Neural crest cell (in vitro differentiated cells): ENCODE measurements at regions not wholly inside any gene's neighbourhood (a gene's known extent, or its start where the extent isn't known, plus 50 kb on each side); places are given as distances from the start of the nearest gene placed in this dataset.

ENCODE experiments used
- DNase-seq: peaks from one replicate; pipeline ENCODE4 v3.0.0; 2021; ENCODE audit warnings: low read depth, mixed read lengths, low spot score
- H3K27ac Mint-ChIP-seq: one replicate; pipeline ENCODE4 v1.8.0; 2021; ENCODE audit warnings: mild to moderate bottlenecking, mixed read lengths; ENCODE audit not compliant: unreplicated experiment
- H3K27me3 Mint-ChIP-seq: 2 replicates; pipeline ENCODE4 v1.8.0; 2021; ENCODE audit warnings: low read depth, mild to moderate bottlenecking, mixed read lengths
- H3K36me3 Mint-ChIP-seq: 2 replicates; pipeline ENCODE4 v1.8.0; 2021; ENCODE audit warnings: low read depth, mild to moderate bottlenecking, mixed read lengths
- H3K4me1 Mint-ChIP-seq: 2 replicates; pipeline ENCODE4 v1.8.0; 2021; ENCODE audit warnings: mixed read lengths
- H3K4me3 Mint-ChIP-seq: one replicate; pipeline ENCODE4 v1.8.0; 2021; ENCODE audit warnings: mild to moderate bottlenecking, mixed read lengths
- H3K9me3 Mint-ChIP-seq: 2 replicates; pipeline ENCODE4 v1.8.0; 2021; ENCODE audit warnings: mixed read lengths
- TF ChIP-seq, protein P1 (sequence below): fragments of 200-600 bp; sonication (generic); conservative IDR thresholded peaks from 2 replicates; pipeline ENCODE4 v1.5.0; 2021; ENCODE audit warnings: antibody characterized with exemption, mild to moderate bottlenecking

DNA sequence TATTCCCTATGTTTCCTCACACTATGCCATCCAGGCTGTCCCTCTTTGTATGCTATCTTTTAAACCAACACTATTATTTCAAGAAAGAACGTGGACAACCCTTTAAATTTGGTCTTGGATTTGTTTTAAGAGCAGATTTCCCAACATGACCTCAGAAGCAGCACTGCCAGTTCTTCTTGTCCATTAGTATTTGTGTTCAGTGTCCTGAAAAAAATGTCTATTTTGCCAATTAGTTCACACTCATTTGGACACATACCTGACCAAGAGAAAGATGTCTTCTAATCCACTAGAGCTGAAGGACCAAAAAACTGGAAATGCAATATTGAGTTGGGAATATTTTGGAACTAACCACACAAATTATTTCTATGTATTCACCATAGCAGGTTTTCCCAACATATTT, 223.2 kb upstream of the CNKSR2 start:
- DNase-seq = no peak
- TF ChIP-seq, protein P1, sequence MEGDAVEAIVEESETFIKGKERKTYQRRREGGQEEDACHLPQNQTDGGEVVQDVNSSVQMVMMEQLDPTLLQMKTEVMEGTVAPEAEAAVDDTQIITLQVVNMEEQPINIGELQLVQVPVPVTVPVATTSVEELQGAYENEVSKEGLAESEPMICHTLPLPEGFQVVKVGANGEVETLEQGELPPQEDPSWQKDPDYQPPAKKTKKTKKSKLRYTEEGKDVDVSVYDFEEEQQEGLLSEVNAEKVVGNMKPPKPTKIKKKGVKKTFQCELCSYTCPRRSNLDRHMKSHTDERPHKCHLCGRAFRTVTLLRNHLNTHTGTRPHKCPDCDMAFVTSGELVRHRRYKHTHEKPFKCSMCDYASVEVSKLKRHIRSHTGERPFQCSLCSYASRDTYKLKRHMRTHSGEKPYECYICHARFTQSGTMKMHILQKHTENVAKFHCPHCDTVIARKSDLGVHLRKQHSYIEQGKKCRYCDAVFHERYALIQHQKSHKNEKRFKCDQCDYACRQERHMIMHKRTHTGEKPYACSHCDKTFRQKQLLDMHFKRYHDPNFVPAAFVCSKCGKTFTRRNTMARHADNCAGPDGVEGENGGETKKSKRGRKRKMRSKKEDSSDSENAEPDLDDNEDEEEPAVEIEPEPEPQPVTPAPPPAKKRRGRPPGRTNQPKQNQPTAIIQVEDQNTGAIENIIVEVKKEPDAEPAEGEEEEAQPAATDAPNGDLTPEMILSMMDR = no peak
- H3K27ac Mint-ChIP-seq = no peak overlapping the region
- H3K4me3 Mint-ChIP-seq = no peak overlapping the region
- peaks cover 24% of the 10 kb centered on the region for H3K4me1 Mint-ChIP-seq
- H3K9me3 Mint-ChIP-seq = peaks cover under 1% of the 10 kb centered on the region
- H3K27me3 Mint-ChIP-seq = no peaks in the 10 kb centered on the region
- no peaks in the 10 kb centered on the region for H3K36me3 Mint-ChIP-seq

DNA sequence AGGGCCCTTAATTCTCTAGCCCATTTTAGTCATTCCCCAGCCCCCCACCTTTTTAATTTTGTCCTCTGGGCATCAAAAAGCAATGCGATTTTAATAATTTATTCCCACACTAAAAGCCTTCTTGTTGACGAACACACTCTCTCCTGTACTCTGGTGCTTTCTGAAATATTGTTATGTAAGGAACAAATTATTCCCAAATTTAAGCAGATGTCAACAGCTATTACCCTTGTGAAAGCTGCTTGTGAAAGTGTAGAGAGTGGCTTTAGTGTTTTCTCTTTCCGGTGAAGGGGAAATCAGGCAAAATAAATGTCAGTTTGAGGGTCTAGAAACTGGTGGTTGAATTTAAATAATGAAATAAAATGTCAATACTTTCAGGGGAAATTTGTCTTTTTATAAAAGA, 221.2 kb upstream of the CNKSR2 start:
- no peaks in the 10 kb centered on the region for H3K27me3 Mint-ChIP-seq
- H3K36me3 Mint-ChIP-seq = no peaks in the 10 kb centered on the region
- no peak overlapping the region for H3K4me3 Mint-ChIP-seq
- no peaks in the 10 kb centered on the region for H3K9me3 Mint-ChIP-seq
- no peak for DNase-seq
- peak overlapping the region; percentile 25 for H3K27ac Mint-ChIP-seq
- H3K4me1 Mint-ChIP-seq = peaks cover 24% of the 10 kb centered on the region
- TF ChIP-seq, protein P1 = no peak

DNA sequence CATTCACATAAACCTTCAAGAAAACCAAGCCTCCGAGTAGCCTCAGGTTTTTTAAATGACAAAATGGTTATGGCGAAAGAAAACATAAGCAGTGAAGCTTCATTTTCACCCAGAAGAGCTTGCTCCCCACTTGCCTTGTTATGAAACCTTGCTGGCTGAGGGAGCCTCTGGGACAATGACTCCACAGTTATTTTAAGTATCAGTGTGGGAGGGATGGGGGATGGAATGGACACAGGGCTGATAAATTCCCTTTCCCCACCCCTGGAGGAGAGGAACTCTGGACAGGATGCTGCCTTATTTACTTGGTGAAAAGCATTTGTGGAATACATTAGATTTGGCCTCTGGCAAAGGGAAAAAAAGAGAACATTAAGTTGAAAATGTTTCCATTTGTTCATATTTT, 220.7 kb upstream of the CNKSR2 start:
- H3K36me3 Mint-ChIP-seq = no peaks in the 10 kb centered on the region
- no peaks in the 10 kb centered on the region for H3K27me3 Mint-ChIP-seq
- DNase-seq = peak; percentile 2
- no peak overlapping the region for H3K4me3 Mint-ChIP-seq
- no peaks in the 10 kb centered on the region for H3K9me3 Mint-ChIP-seq
- H3K27ac Mint-ChIP-seq = peak overlapping the region; percentile 25
- H3K4me1 Mint-ChIP-seq = peaks cover 24% of the 10 kb centered on the region
- TF ChIP-seq, protein P1 = no peak

DNA sequence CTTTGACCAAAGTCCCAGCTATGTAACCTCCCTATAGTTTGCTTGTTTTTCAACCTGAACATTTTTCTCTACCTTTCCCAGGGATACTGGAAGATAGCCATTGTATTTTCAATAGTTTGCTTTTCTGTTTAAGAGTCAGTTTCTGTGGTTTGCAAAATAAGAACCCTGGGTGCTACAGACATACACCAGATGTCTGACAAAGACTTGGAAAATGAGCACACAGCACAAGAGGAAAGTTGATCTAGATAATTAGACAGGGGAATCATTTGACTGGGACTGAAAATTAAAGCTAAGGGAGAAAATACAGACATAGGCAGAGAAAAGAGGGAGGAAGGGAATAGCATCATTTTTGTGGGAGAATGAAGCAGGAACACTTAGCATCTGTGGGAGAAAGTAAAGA, 218.3 kb upstream of the CNKSR2 start:
- DNase-seq = no peak
- peaks cover 19% of the 10 kb centered on the region for H3K4me1 Mint-ChIP-seq
- no peaks in the 10 kb centered on the region for H3K27me3 Mint-ChIP-seq
- TF ChIP-seq, protein P1 = no peak
- H3K27ac Mint-ChIP-seq = no peak overlapping the region
- no peak overlapping the region for H3K4me3 Mint-ChIP-seq
- H3K9me3 Mint-ChIP-seq = no peaks in the 10 kb centered on the region
- no peaks in the 10 kb centered on the region for H3K36me3 Mint-ChIP-seq

DNA sequence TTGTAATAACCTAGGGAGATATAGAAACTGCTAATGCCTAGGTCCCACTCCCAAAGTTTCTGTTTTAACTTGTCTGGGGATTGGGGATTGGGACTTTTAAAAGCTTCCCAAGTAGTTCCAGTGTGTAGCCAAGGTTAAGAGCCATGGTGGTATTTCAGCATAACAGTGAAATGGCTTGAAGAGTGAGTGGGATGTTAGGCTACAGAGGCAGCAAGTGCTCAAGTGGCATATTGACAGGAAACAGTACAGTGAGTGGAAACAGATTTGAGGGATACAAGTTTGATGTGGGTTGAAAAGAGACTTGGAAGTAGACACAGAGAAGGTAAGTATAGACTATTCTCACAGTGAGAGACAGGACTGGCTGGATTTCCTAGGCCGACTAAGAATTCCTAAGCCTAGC, 217.6 kb upstream of the CNKSR2 start:
- no peaks in the 10 kb centered on the region for H3K9me3 Mint-ChIP-seq

More for the DNA sequence above, 217.6 kb upstream of the CNKSR2 start:
- Mint-ChIP-seq H3K36me3 (no peaks in the 10 kb centered on the region), H3K27ac (no peak overlapping the region), H3K4me3 (no peak overlapping the region), H3K4me1 (peaks cover 16% of the 10 kb centered on the region), H3K27me3 (no peaks in the 10 kb centered on the region)
- TF ChIP-seq, protein P1 = no peak
- DNase-seq = no peak
